Head of caudate nucleus (tissue), 42 donors: ENCODE measurements at regions not wholly inside any gene's neighbourhood (a gene's known extent, or its start where the extent isn't known, plus 50 kb on each side); places are given as distances from the start of the nearest gene placed in this dataset.

Experiments used
- DNase-seq, 42 donors: peaks; one replicate each; pipeline versions ENCODE4 v3.0.0 to v3.0.0-alpha.2; 2020 to 2021; ENCODE audit warnings: mixed read lengths in 7 of 42
- intact Hi-C: fragments of 100-400 bp; cut with DNase I; formaldehyde crosslinking; loops from one replicate; pipeline ENCODE4 v1.15.0; 2022

GRCh38 chr5:51449026-51449425, 65.8 kb downstream of the ISL1 start:
- intact Hi-C loops, result no loop called here
- no peak for DNase-seq

DNA sequence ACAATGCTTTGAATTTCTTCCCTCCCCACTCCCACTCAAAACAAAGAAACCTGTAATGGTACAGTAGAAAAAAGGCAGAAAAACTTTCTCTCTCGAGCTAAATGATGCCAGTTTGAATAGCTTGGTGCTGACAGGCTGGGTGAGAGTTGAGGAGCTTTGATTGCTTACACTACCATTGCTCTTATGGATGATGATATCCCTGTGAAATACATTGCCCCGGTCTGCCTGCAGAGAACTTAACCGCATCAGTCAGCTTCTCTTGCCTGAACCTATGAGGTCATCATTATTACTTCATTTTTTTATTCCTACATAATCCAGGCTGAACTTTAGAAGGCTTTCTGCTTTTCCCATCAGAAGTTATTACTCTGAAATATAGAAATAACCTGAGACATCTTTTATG, 69.3 kb downstream of the ISL1 start:
- no peak for DNase-seq
- intact Hi-C loops, result no loop called here

DNA sequence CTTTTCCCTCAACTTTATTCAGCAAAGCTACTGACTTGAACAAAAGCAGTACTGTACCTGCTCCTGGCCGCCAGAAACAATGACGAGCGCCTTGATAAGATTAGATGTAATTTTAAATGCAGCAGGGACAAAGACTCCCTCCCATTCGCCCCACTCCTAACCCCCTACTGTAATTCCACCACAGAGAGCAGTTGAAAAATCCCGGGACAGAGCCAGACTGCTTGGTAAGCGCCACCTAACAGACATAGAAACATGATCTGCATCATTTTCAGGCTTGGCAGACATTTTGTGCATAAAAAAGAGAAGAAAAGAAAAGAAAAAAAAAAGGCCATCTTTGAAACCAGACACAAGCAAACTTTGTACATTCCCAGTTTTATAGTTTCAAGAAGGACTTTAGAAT, 81.9 kb downstream of the ISL1 start:
- peak in 5 of 42 donors; percentile 1 to 7 (median 6) for DNase-seq
- intact Hi-C loops, result no loop called here

GRCh38 chr5:51466214-51466613, 83.0 kb downstream of the ISL1 start:
- intact Hi-C loops, result no loop called here
- no peak for DNase-seq

- intact Hi-C loops, result no loop called here
- no peak for DNase-seq
These were observed 84.9 kb downstream of the ISL1 start for GRCh38 chr5:51468196-51468595.

GRCh38 chr5:51471630-51472029, 88.4 kb downstream of the ISL1 start:
- intact Hi-C loops, result no loop called here
- no peak for DNase-seq

GRCh38 chr5:51472472-51472871, 89.2 kb downstream of the ISL1 start:
- DNase-seq, result no peak
- intact Hi-C loops, result no loop called here

DNA sequence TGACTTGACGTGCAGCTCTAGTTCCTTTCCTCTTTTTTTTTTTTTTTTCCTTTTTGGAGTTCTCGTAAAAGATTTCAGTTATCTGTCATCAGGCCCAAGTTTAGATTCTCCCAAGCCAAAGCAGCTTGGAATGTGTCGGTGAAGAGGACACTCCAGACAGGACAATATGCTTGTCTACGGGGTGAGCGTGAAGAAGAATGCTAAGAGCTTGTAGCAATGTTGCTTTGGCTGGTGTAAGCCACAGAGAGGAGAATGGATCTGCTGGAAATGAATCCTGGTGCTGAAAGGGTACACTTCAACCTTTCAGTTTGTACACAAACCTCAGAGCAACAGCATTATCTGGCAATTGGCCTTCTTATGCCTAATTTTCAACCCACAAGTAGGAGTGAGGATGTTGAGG, 92.4 kb downstream of the ISL1 start:
- no peak for DNase-seq
- intact Hi-C loops, result no loop called here

- intact Hi-C loops, result no loop called here
- no peak for DNase-seq
These were observed 93.2 kb downstream of the ISL1 start for GRCh38 chr5:51476431-51476830.

DNA sequence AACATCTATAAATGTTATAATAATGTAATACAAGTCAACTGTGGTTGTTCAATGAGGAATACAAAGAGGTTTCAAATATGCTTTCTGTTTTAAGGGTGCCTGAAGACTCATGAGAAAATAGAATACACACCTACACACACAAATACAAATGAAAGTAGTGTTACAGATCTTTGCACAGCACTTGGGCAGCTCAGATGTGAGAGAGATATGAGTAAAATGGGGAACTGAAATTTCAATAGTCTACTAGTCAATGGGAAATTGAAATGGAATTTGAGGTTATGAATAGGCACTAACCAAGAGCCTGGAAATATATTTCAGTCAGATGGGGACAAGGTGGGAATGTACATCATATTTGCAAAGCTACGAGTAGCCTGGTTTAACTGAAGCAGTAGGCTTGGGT, 96.6 kb downstream of the ISL1 start:
- no peak for DNase-seq
- intact Hi-C loops, result no loop called here

- intact Hi-C loops, result no loop called here
These were observed 101.1 kb downstream of the ISL1 start for GRCh38 chr5:51484326-51484725.

GRCh38 chr5:51486158-51486557, 102.9 kb downstream of the ISL1 start:
- intact Hi-C loops, result no loop called here
- DNase-seq, result no peak

More at GRCh38 chr5:51484326-51484725, 101.1 kb downstream of the ISL1 start:
- no peak for DNase-seq

- intact Hi-C loops, result no loop called here
- DNase-seq, result no peak
These were observed 104.7 kb downstream of the ISL1 start for GRCh38 chr5:51487952-51488351.

DNA sequence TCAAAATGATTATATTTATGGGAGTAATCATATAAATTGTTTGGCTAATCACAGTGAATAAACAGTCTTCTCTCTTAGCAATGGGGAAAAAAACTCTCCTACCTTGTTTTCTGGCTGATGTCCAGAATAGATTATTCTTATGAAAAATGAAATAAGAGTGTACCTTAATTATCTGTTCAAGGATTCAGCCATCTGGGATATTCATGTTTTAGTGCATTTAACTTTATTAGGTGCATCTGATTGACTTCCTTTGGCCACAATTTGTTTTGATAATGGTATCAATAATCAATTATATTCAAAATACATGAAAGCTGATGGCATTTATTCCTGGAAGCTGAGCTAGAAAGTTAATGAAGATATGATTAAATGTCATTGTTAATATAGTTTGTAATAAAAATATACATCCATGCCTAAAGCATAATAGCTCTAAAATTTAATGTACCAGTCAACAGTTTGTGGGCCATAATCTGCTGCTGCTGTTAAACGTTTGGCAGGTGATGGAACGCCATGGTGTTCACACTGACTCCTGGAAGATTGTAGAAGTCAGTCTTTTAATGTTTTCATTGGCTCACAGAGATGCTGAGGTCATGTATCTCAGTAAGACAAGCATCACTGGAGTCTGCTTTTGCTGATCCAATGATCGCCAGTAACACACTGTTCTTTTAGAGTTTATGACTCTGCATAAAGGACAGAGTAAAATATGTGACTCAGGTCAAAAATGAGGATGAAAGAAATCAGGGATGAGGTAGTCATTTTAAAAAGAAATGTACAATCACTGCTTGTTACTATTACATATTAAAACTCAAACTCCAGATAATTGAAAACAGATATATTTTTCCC, 105.8 kb downstream of the ISL1 start:
- DNase-seq, result no peak
- intact Hi-C loops, result no loop called here

- no peak for DNase-seq
- intact Hi-C loops, result no loop called here
These were observed 111.6 kb downstream of the ISL1 start for GRCh38 chr5:51494821-51495220.

GRCh38 chr5:51495672-51496071, 112.4 kb downstream of the ISL1 start:
- intact Hi-C loops, result no loop called here
- no peak for DNase-seq

DNA sequence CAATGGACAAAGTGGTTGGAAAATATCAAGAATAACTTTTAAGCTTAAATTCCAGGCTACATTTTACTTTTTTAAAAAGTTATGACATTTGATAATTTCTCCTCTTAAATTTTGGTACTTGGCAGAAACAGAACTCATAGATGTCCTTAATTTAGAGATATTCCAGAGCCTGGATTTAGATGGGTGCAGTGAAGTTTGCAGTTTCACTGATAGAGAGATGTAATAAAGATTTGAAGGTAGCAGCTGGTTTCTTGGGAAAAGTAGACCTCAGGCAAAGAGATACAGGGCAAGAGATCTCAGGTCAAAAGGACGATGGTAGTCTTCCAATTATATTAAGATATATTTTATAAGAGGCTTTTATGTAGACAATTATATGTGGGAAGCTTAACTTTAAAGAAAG, 134.6 kb downstream of the ISL1 start:
- intact Hi-C loops, result no loop called here
- DNase-seq, result no peak

DNA sequence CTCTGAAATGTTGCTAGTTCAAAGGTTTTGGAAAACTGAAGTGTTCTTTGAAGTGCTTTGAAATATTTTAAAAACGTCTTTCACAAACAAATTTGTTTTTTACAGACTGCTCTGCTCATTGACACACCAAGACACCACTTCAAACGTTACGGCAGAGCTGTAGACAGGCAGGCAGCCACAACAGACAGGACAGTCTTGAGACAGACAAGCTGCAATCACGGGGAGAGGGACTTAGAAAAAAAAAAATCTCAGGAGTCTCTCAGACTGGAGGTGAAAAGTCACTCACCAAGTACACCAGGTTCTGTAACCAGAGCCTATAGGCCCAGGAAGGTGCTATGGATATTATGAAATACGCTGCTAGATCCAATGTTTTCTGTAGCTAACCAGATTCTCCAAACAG, 135.4 kb downstream of the ISL1 start:
- DNase-seq, result no peak
- intact Hi-C loops, result no loop called here

- no peak for DNase-seq
- intact Hi-C loops, result no loop called here
These were observed 138.3 kb downstream of the ISL1 start for GRCh38 chr5:51521583-51521982.

- intact Hi-C loops, result no loop called here
- DNase-seq, result no peak
These were observed 156.0 kb downstream of the ISL1 start for GRCh38 chr5:51539232-51539631.

GRCh38 chr5:51544031-51544785, 161.0 kb downstream of the ISL1 start:
- intact Hi-C loops, result no loop called here
- DNase-seq, result no peak
